Colonic mucosa (tissue), 4 donors: ENCODE measurements at regions not wholly inside any gene's neighbourhood (a gene's known extent, or its start where the extent isn't known, plus 50 kb on each side); places are given as distances from the start of the nearest gene placed in this dataset.

ENCODE experiments used
- DNase-seq: peaks from one replicate; pipeline ENCODE4 v3.0.0-alpha.2; 2020
- H3K27ac ChIP-seq: fragments of 200-600 bp; one replicate; pipeline ENCODE4 v1.8.0; 2021
- H3K27me3 ChIP-seq: fragments of 200-600 bp; one replicate; pipeline ENCODE4 v1.8.0; 2021
- H3K36me3 ChIP-seq: fragments of 200-600 bp; one replicate; pipeline ENCODE4 v1.8.0; 2021
- H3K4me1 ChIP-seq: fragments of 200-600 bp; one replicate; pipeline ENCODE4 v1.8.0; 2021; ENCODE audit warnings: mild to moderate bottlenecking
- H3K4me3 ChIP-seq: fragments of 200-600 bp; one replicate; pipeline ENCODE4 v1.8.0; 2021
- H3K9ac ChIP-seq, 2 donors: one replicate each; pipeline ENCODE4 v1.7.0; 2013; ENCODE audit warnings: control low read depth in 2 of 2, low read depth in 2 of 2, low read length in 2 of 2
- H3K9me3 ChIP-seq: fragments of 200-600 bp; one replicate; pipeline ENCODE4 v1.8.0; 2021
- CTCF ChIP-seq: fragments of 200-600 bp; IDR thresholded peaks from one replicate; pipeline ENCODE4 v1.8.0; 2022; ENCODE audit warnings: antibody characterized with exemption, mild to moderate bottlenecking
- intact Hi-C: fragments of 100-400 bp; cut with DNase I; formaldehyde crosslinking; loops from one replicate; pipeline ENCODE4 v1.14.1; 2022
- donor health status: healthy.
- donor health status: DM: no; HTN: no; CAD: no.
- donor health status: DM: no; HTN: no; CAD: no.

GRCh38 chr5:165739079-165739741 is 2233.8 kb downstream of the MAT2B start:
- H3K4me3 ChIP-seq: no peak overlapping the region
- H3K9ac ChIP-seq: no peak overlapping the region
- no peaks in the 10 kb centered on the region for H3K9me3 ChIP-seq
- no peaks in the 10 kb centered on the region for H3K36me3 ChIP-seq
- intact Hi-C loops: no loop called here
- no peak for DNase-seq
- no peaks in the 10 kb centered on the region for H3K4me1 ChIP-seq
- no peak for TF ChIP-seq CTCF
- no peaks in the 10 kb centered on the region for H3K27me3 ChIP-seq
- H3K27ac ChIP-seq: no peak overlapping the region

GRCh38 chr5:165757791-165758190 is 2252.4 kb downstream of the MAT2B start:
- Histone ChIP-seq H3K9ac (no peak overlapping the region), H3K4me3 (no peak overlapping the region), H3K27ac (no peak overlapping the region), H3K4me1 (no peaks in the 10 kb centered on the region), H3K36me3 (no peaks in the 10 kb centered on the region), H3K9me3 (no peaks in the 10 kb centered on the region), H3K27me3 (no peaks in the 10 kb centered on the region)
- no peak for DNase-seq
- intact Hi-C loops: no loop called here
- TF ChIP-seq CTCF: no peak

DNA sequence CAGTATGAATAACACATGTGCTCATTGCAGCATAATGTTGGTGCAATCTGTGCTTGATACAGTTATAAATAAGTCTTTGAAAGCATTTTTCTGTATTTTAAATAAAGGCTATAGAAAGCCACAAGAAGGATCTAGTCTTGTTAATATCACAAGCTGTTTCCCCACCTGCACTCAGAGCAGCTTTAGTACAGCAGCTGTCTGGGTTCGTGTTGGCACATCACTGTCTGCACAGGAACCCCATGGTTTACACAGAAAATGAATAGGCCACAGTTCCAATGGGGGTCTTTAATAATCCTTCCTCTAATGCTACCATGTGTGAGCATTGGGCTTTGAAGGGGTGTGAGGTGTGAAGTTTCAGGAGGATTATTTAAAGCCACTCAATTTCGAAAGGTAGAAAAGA is 2269.7 kb downstream of the MAT2B start:
- Histone ChIP-seq H3K4me1 (no peaks in the 10 kb centered on the region), H3K27ac (no peak overlapping the region), H3K9ac (no peak overlapping the region), H3K36me3 (no peaks in the 10 kb centered on the region), H3K4me3 (no peak overlapping the region), H3K9me3 (no peaks in the 10 kb centered on the region), H3K27me3 (no peaks in the 10 kb centered on the region)
- intact Hi-C loops: no loop called here
- TF ChIP-seq CTCF: no peak
- DNase-seq: no peak

DNA sequence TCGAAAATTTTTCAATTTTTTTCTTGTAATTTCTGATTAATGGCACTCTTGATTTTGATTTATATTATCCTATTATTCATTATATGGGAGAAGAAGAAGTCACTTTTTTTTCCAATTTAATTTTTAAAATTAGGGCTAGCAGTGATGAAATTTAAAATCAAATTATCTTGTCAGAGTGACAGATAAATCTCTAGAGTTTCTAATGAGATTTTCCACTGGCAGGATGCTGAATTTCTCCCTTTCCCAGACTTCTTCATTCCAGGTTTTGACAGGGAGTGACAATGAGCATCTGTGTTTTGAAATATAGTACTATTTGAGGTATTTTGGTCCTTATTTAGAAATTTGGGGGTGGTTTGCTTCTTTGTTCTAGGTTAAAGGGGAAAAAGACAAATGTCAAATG is 2274.1 kb downstream of the MAT2B start:
- Histone ChIP-seq H3K27me3 (no peaks in the 10 kb centered on the region), H3K9me3 (no peaks in the 10 kb centered on the region), H3K4me3 (no peak overlapping the region), H3K4me1 (no peaks in the 10 kb centered on the region), H3K36me3 (no peaks in the 10 kb centered on the region), H3K9ac (no peak overlapping the region), H3K27ac (no peak overlapping the region)
- TF ChIP-seq CTCF: no peak
- DNase-seq: no peak
- intact Hi-C loops: no loop called here

DNA sequence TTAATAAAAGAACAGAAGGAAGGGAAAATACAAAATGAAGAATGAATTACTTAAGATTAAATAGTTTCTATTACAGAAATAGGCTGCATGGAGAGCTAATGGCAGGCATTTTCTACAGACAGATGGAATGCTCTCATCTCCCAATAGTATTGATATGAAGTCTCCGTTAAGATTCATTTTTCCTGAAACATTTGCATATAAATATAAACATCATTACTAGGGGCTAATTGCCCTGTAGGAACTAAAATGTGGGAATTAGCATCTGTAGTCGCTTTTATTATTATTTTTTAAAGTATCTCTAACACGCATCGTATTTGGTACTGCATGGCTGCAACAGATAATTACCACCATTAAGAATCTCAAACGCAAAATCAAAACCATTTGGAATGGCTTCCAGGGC is 2275.5 kb downstream of the MAT2B start:
- no peak overlapping the region for H3K4me3 ChIP-seq
- H3K36me3 ChIP-seq: no peaks in the 10 kb centered on the region
- no peak overlapping the region for H3K9ac ChIP-seq
- no peak for DNase-seq
- H3K4me1 ChIP-seq: no peaks in the 10 kb centered on the region
- H3K27me3 ChIP-seq: no peaks in the 10 kb centered on the region
- H3K27ac ChIP-seq: no peak overlapping the region
- H3K9me3 ChIP-seq: no peaks in the 10 kb centered on the region
- intact Hi-C loops: no loop called here
- no peak for TF ChIP-seq CTCF
